ENCODE measurements at regions not wholly inside any gene's neighbourhood (a gene's known extent, or its start where the extent isn't known, plus 50 kb on each side); places are given as distances from the start of the nearest gene placed in this dataset.

DNA sequence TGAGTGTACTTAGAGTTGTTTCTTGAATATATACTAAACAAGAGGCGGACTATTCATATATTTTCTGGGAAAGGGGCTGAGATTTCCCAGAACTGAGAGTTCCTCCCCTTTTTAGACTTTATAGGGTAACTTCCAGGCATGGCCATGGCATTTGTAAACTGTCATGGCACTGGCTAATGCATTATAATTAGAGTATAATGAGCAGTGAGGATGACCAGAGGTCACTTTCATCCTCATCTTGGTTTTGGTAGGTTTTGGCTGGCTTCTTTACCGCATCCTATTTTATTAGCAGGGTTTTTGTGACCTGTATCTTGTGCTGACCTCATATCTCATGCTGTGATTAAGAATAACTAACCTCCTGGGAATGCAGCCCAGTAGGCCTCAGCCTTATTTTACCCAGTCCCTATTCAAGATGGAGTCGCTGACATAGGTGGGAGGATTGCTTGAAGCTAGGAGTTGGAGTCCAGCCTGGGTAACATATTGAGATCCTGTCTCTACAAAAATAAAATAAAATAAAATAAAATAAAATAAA is 91.4 kb downstream of the MOBP start:
- no peak for DNase-seq
- no peak for TF ChIP-seq POLR2A (IDR thresholded peaks at IDR 0.05)
- TF ChIP-seq, protein P1, sequence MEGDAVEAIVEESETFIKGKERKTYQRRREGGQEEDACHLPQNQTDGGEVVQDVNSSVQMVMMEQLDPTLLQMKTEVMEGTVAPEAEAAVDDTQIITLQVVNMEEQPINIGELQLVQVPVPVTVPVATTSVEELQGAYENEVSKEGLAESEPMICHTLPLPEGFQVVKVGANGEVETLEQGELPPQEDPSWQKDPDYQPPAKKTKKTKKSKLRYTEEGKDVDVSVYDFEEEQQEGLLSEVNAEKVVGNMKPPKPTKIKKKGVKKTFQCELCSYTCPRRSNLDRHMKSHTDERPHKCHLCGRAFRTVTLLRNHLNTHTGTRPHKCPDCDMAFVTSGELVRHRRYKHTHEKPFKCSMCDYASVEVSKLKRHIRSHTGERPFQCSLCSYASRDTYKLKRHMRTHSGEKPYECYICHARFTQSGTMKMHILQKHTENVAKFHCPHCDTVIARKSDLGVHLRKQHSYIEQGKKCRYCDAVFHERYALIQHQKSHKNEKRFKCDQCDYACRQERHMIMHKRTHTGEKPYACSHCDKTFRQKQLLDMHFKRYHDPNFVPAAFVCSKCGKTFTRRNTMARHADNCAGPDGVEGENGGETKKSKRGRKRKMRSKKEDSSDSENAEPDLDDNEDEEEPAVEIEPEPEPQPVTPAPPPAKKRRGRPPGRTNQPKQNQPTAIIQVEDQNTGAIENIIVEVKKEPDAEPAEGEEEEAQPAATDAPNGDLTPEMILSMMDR (IDR thresholded peaks at IDR 0.05) = no peak
- WGBS, 2 donors = 84 to 88% methylated on average over 3 of the region's 3 CpGs

DNA sequence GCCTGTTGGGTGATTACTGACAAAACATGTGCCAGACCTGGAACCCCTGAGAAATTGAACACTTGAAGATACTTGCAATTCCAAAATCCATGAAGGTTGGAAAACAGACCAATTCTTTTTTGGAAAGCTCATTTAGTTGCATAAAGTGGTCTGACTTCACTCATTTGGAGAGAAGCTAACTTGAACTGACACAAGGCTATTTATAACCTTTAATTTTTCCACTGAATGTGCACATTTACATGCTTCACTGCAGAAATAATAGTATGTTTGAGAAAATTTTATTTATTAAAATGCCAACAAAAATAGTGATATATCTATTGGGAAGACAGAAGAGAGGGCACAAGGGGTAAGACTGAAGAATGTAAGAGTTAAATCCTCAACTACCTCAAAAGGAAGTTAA is 92.1 kb downstream of the MOBP start:
- Histone ChIP-seq H3K9me3 (no peaks in the 10 kb centered on the region), H3K4me1 (no peaks in the 10 kb centered on the region), H3K27me3 (no peaks in the 10 kb centered on the region), H3K27ac (no peak overlapping the region), H3K36me3 (ENCODE audit: low read depth, missing control alignments) (no peaks in the 10 kb centered on the region), H3K4me3 (no peak overlapping the region)
- DNase-seq = no peak
- intact Hi-C loops (cut with DNase I; ENCODE audit: low total_unique reads) = no loop called here
- TF ChIP-seq, protein P1 (IDR thresholded peaks at IDR 0.05) = no peak
- TF ChIP-seq POLR2A (IDR thresholded peaks at IDR 0.05) = no peak

More for the DNA sequence above, 91.4 kb downstream of the MOBP start:
- Histone ChIP-seq H3K9me3 (no peaks in the 10 kb centered on the region), H3K27me3 (no peaks in the 10 kb centered on the region), H3K4me1 (no peaks in the 10 kb centered on the region), H3K36me3 (ENCODE audit: low read depth, missing control alignments) (no peaks in the 10 kb centered on the region), H3K27ac (no peak overlapping the region), H3K4me3 (no peak overlapping the region)
- intact Hi-C loops (cut with DNase I; ENCODE audit: low total_unique reads) = no loop called here

DNA sequence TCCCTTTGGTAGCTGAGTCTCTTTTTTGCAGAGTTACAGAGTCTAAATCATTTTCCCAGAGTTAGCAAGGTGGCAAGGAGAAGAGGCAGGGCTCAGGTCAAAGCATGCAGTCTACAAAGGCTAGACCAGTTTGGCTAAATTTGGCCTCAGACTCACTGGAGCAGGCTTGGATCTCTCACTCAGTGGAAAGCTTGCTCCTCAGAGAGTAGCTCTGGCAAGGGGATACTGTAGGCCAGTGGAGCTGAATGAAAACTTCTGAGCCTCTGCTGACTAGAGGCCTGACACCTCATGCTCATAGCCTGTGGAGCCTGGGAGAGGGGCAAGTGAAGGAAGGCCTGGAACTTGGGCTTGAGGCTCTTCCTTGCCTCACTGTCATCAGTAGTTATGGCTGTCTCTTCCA is 101.0 kb downstream of the MOBP start:
- TF ChIP-seq, protein P1 (IDR thresholded peaks at IDR 0.05) = no peak
- Histone ChIP-seq H3K9me3 (no peaks in the 10 kb centered on the region), H3K4me1 (no peaks in the 10 kb centered on the region), H3K36me3 (ENCODE audit: low read depth, missing control alignments) (no peaks in the 10 kb centered on the region), H3K27me3 (no peaks in the 10 kb centered on the region), H3K4me3 (no peak overlapping the region), H3K27ac (no peak overlapping the region)
- no peak for DNase-seq
- intact Hi-C loops (cut with DNase I; ENCODE audit: low total_unique reads) = no loop called here

- no peak for TF ChIP-seq POLR2A (IDR thresholded peaks at IDR 0.05)
- Histone ChIP-seq H3K36me3 (ENCODE audit: low read depth, missing control alignments) (no peaks in the 10 kb centered on the region), H3K27ac (no peak overlapping the region), H3K9me3 (no peaks in the 10 kb centered on the region), H3K4me3 (no peak overlapping the region), H3K27me3 (no peaks in the 10 kb centered on the region), H3K4me1 (no peaks in the 10 kb centered on the region)
- WGBS, 2 donors = 63 to 96% methylated on average over 2 of the region's 2 CpGs
- intact Hi-C loops (cut with DNase I; ENCODE audit: low total_unique reads) = no loop called here
- peak; percentile 41 for DNase-seq
Observed at GRCh38 chr3:39569095-39569494, 101.6 kb downstream of the MOBP start.

GRCh38 chr3:39573392-39573791 is 105.9 kb downstream of the MOBP start:
- Histone ChIP-seq H3K27ac (no peak overlapping the region), H3K9me3 (no peaks in the 10 kb centered on the region), H3K4me3 (no peak overlapping the region), H3K27me3 (no peaks in the 10 kb centered on the region), H3K4me1 (no peaks in the 10 kb centered on the region), H3K36me3 (ENCODE audit: low read depth, missing control alignments) (no peaks in the 10 kb centered on the region)
- 75 to 77% methylated on average over 9 of the region's 9 CpGs for WGBS, 2 donors
- TF ChIP-seq, protein P1 (IDR thresholded peaks at IDR 0.05) = no peak
- no peak for TF ChIP-seq POLR2A (IDR thresholded peaks at IDR 0.05)
- no peak for DNase-seq
- intact Hi-C loops (cut with DNase I; ENCODE audit: low total_unique reads) = no loop called here
